ENCODE measurements at regions not wholly inside any gene's neighbourhood (a gene's known extent, or its start where the extent isn't known, plus 50 kb on each side); places are given as distances from the start of the nearest gene placed in this dataset.
"Not testable (repeated sequence)": the region's sequence is repeated elsewhere in the genome, so short reads cannot be mapped to it uniquely, and the experiment has no call there.

GRCh38 chr2:226085425-226085824 lies 685.9 kb downstream of the NYAP2 start:
- not testable (repeated sequence) for TF ChIP-seq STAT1 (IDR thresholded peaks at IDR 0.05; ENCODE audit: unreplicated experiment); CTCF (conservative IDR thresholded peaks at IDR 0.05; ENCODE audit: low read depth in 2 of 2); EZH2phosphoT487 (IDR thresholded peaks at IDR 0.05; ENCODE audit: unreplicated experiment); POLR2AphosphoS5 (IDR thresholded peaks at IDR 0.05; ENCODE audit: low read depth); EZH2 (IDR thresholded peaks at IDR 0.05; ENCODE audit: low read depth, unreplicated experiment); ETS1 (IDR thresholded peaks at IDR 0.05); NANOG (IDR thresholded peaks at IDR 0.05; ENCODE audit: borderline replicate concordance); JUNB (IDR thresholded peaks at IDR 0.05; ENCODE audit: unreplicated experiment)
- TF ChIP-seq, protein P1, sequence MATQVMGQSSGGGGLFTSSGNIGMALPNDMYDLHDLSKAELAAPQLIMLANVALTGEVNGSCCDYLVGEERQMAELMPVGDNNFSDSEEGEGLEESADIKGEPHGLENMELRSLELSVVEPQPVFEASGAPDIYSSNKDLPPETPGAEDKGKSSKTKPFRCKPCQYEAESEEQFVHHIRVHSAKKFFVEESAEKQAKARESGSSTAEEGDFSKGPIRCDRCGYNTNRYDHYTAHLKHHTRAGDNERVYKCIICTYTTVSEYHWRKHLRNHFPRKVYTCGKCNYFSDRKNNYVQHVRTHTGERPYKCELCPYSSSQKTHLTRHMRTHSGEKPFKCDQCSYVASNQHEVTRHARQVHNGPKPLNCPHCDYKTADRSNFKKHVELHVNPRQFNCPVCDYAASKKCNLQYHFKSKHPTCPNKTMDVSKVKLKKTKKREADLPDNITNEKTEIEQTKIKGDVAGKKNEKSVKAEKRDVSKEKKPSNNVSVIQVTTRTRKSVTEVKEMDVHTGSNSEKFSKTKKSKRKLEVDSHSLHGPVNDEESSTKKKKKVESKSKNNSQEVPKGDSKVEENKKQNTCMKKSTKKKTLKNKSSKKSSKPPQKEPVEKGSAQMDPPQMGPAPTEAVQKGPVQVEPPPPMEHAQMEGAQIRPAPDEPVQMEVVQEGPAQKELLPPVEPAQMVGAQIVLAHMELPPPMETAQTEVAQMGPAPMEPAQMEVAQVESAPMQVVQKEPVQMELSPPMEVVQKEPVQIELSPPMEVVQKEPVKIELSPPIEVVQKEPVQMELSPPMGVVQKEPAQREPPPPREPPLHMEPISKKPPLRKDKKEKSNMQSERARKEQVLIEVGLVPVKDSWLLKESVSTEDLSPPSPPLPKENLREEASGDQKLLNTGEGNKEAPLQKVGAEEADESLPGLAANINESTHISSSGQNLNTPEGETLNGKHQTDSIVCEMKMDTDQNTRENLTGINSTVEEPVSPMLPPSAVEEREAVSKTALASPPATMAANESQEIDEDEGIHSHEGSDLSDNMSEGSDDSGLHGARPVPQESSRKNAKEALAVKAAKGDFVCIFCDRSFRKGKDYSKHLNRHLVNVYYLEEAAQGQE (IDR thresholded peaks at IDR 0.05; ENCODE audit: unreplicated experiment): not testable (repeated sequence)
- TF ChIP-seq, protein P2, sequence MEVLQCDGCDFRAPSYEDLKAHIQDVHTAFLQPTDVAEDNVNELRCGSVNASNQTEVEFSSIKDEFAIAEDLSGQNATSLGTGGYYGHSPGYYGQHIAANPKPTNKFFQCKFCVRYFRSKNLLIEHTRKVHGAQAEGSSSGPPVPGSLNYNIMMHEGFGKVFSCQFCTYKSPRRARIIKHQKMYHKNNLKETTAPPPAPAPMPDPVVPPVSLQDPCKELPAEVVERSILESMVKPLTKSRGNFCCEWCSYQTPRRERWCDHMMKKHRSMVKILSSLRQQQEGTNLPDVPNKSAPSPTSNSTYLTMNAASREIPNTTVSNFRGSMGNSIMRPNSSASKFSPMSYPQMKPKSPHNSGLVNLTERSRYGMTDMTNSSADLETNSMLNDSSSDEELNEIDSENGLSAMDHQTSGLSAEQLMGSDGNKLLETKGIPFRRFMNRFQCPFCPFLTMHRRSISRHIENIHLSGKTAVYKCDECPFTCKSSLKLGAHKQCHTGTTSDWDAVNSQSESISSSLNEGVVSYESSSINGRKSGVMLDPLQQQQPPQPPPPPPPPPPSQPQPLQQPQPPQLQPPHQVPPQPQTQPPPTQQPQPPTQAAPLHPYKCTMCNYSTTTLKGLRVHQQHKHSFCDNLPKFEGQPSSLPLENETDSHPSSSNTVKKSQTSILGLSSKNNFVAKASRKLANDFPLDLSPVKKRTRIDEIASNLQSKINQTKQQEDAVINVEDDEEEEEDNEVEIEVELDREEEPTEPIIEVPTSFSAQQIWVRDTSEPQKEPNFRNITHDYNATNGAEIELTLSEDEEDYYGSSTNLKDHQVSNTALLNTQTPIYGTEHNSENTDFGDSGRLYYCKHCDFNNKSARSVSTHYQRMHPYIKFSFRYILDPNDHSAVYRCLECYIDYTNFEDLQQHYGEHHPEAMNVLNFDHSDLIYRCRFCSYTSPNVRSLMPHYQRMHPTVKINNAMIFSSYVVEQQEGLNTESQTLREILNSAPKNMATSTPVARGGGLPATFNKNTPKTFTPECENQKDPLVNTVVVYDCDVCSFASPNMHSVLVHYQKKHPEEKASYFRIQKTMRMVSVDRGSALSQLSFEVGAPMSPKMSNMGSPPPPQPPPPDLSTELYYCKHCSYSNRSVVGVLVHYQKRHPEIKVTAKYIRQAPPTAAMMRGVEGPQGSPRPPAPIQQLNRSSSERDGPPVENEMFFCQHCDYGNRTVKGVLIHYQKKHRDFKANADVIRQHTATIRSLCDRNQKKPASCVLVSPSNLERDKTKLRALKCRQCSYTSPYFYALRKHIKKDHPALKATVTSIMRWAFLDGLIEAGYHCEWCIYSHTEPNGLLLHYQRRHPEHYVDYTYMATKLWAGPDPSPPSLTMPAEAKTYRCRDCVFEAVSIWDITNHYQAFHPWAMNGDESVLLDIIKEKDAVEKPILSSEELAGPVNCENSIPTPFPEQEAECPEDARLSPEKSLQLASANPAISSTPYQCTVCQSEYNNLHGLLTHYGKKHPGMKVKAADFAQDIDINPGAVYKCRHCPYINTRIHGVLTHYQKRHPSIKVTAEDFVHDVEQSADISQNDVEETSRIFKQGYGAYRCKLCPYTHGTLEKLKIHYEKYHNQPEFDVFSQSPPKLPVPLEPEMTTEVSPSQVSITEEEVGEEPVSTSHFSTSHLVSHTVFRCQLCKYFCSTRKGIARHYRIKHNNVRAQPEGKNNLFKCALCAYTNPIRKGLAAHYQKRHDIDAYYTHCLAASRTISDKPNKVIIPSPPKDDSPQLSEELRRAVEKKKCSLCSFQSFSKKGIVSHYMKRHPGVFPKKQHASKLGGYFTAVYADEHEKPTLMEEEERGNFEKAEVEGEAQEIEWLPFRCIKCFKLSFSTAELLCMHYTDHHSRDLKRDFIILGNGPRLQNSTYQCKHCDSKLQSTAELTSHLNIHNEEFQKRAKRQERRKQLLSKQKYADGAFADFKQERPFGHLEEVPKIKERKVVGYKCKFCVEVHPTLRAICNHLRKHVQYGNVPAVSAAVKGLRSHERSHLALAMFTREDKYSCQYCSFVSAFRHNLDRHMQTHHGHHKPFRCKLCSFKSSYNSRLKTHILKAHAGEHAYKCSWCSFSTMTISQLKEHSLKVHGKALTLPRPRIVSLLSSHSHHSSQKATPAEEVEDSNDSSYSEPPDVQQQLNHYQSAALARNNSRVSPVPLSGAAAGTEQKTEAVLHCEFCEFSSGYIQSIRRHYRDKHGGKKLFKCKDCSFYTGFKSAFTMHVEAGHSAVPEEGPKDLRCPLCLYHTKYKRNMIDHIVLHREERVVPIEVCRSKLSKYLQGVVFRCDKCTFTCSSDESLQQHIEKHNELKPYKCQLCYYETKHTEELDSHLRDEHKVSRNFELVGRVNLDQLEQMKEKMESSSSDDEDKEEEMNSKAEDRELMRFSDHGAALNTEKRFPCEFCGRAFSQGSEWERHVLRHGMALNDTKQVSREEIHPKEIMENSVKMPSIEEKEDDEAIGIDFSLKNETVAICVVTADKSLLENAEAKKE (CRISPR knock-in tag; IDR thresholded peaks at IDR 0.05): not testable (repeated sequence)
